T-helper 1 cell (primary cell): ENCODE measurements at regions not wholly inside any gene's neighbourhood (a gene's known extent, or its start where the extent isn't known, plus 50 kb on each side); places are given as distances from the start of the nearest gene placed in this dataset.

Experiments used
- DNase-seq, 5 donors: peaks; one replicate each; pipeline ENCODE4 v3.0.0-alpha.2; 2012 to 2020

DNA sequence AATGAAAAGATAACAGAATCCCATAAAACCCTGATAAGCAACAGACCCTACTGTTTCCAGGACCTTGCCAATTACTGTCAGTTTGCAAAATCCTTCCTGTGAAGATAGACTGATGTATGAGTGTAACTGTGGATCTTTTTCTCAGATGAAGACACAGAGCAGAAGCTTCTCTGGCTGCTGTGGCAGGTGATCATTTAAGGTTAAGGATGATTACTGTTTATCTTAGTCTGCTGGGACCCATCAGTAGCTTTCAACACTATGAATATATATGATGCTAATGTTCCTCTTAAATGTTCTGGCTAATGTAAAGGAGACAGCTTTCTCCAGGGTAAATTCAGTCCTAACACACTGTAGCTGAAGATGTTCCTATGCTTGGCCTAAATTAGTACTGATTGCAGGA is 56.0 kb upstream of the CTTNBP2 start:
- DNase-seq = no peak

DNA sequence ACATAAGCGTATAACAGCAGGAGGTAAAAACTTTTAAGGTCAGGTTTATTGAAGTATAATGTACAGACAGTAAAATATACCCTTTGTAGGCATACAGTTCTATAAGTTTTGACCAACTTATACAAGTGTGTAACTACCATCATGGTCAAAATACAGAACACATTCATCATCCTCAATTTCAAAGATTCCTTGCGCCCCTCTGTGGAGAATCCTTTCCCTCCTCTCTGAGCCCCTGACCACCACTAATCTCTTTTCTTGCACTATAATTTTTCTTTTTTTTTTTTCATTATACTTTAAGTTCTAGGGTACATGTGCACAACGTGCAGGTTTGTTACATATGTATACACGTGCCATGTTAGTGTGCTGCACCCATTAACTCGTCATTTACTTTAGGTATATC is 58.1 kb upstream of the CTTNBP2 start:
- DNase-seq = no peak

DNA sequence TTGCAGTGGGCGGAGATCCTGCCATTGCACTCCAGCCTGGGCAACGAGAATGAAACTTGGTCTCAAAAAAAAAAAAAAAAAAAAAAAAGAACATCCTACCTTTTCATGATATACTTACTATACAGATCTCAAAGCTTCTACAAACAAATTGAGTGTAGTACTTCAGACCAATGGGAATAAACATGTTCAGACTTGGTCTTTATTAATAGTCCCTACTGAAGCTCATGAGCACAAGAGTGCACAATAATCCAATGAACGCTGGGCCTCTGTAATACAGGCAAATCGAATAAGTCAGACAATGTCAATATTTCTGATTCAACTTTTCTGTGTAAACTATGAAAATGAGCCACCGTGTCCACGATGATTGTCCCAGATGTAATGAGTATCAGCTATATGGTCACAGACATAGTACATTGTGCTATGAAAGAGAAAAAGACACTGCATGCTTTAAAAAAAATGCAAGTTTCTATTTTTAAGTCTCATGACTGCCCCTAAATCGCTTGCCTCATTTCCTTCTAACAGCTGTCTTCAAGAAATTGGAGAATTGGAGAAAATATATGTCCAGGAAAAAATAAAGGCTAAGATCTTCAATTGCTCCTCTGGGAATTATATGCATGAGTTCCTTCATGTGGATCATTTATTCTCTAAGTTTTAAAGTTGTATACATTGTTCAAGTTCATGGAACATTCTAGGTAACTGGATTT is 64.0 kb upstream of the CTTNBP2 start:
- no peak for DNase-seq

DNA sequence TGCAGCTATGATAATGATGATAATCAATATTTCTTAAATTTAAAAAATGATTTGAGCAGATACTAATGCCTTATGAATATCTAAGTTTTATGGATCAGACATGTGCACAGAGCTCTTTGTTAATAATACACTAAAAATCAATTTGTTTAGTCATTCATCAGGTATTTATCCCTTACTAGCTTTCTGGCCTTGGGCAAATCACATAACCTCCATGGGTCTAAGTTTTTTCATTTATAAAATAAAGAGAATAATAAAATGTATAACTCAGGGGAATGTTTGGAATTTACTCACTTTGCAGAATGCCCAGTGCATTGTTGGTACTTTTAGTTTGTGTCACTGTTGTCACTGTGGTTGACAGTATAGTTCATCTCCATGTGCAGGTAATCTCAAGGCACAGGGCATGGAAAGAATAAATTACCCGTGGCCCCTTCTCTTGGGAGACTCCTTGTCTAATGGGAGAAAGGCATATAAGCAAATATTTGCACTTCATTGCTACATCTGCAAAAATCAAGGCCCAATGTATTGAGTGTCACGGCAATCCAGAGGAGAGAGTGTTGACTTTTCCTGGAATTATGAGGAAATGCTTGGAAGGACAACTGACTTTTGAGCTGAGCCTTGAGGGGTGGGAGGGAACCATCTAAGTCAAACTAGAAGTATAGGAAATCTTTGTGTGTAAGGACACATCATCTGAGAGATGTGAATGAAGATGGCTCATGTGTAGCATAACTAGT is 64.7 kb upstream of the CTTNBP2 start:
- DNase-seq = no peak

DNA sequence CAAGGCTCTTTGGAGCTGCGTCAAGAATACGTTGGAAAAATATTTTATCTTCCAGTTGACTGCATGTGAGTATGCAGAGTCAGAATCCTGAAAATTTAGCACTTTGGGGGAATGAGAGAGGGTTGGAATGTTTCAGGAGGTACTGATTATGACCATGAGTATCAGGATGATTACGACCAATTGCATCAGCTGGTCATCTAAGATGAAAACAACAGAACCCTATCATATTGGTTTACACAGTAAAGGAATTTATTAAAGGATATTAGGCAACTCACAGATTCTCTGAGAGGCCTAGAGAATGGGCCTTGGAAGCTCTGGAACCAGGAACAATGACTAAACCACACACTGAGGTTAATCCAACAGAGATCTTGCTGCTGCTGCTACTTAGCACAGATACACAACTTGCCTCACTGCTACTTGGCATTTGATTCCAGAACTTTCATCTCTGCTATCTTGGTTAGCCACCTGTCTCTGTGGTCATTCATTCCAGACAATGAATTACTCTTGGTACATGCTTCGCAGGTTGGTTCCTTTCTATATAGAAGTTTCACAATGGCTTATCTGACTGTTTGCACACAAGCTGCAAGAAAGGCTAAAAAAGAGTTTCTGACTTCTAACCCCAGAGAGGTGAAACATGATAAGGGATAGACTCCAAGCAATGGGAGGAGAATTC is 68.0 kb upstream of the CTTNBP2 start:
- no peak for DNase-seq

DNA sequence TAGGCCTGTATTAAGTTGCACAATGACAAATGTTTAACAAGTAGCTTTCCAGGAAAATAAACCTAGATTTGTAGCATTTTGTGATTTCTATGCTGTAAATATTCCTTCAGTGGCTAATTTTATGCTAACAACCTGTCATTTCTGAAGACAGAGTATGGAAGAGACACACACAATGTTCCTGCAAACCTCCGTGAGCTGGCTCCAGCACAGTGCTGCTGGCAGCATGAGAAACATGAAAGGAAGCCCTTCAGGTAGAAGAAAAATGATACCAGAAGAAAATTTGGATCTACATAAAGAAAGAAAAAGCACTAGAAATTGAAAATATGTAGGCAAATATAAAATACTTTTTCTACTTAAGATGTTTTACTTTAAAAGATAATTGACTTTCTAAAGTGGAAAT is 69.5 kb upstream of the CTTNBP2 start:
- DNase-seq = no peak

DNA sequence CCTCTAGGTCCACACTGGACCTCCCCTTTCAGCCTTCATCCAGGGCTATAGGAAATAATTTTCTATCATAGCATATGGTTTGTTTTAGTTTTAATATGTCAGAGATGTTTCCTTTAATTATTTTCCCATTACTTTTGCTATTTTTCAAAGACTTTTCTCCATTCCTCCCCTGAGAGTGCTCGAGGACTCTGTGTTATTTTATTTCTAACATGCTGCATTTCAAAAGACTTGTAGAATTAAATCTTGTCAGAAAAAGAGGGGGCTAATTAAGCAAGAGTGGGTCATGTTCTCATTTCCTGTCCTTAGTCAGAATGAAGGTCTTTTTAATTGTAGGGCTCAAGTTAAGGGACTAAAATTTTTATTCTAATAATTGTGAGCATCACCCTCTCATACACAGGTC is 71.6 kb upstream of the CTTNBP2 start:
- no peak for DNase-seq

DNA sequence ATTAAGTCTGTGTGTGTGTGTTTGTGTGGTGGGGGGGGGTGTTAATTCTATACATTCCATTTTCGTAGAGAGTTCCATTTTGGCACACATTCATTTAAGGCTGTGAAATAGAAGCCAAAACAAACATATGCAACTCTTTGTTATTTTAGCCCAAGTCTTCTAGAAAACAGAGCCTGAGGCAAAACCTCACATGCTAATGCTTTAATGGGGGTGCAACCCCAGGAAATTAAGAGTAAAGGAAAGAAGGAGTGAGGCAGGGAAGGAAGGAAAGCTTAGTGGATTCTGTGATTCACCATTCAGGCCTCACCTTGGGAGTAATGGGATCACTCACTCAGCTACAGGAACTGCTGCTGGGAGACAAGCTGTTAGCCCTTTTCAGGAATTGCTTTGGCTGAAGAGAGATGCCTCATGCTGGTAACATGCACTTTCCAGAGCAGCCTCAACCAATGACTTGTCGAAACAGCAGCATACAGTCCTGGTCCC is 73.0 kb upstream of the CTTNBP2 start:
- DNase-seq = no peak

DNA sequence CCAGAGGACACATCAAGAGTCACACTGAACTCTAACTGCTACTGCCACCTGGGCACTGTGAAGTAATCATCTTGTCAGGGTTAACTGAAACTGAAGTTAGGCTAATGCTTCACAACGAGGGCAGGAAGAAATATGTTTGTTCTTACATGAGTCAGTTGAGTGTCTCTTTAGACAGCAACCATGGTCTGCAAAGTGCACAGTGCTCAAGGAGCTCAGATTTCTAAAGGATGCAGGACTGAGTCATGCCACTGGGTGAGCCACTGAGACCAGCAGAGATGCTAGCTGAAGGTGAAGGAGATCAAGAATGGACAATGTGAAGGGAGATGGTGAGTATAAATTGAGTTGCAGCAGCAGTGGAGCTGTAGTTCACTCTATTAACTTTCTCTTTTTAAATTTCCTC is 76.0 kb upstream of the CTTNBP2 start:
- no peak for DNase-seq

DNA sequence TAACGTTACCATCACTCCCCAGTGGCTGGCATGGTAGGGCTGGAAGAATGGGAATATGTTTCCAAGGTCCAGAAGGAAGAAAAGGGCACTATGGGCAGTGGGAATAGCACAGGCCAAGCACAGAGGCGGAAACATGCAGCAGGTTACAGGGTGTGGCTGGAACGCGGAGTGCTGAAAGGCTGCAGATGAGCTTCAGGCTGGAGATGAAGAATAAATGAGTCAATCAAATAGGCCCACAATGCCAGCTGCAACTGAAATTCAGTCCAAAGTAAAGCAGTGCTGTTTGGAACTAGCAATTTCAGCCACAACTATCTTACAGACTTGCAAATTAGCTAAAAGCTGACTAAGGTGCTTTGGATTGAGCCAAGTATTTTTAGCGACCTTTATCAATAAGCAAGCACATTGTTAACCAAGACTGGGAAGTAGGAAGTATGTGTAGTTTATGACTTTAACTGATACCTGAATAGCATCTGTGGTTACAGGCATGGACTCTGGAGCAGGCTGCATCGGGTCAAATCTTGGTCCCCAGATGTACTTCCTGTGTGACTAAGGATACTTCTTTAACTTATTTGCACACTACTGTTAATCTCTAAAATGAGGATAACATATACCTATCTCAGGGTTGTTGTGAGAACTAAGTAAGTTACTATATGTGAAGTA is 77.5 kb upstream of the CTTNBP2 start:
- no peak for DNase-seq

DNA sequence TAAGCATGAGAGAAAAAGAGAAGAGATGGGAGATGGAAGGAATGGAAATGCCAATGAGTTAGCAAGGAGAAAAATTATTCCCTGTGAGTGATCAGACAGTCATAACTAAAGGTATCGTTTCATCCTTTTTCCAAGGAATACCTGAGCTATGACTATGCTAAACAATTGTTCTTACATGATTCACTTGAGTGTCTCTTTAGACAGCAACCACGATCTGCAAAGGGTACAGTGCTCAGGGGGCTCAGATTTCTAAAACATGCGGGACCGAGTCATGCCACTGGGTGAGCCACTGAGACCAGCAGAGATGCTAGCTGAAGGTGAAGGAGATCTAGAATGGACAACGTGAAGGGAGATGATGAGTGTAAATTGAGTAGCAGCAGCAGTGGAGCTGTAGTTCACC is 78.0 kb upstream of the CTTNBP2 start:
- DNase-seq = no peak

DNA sequence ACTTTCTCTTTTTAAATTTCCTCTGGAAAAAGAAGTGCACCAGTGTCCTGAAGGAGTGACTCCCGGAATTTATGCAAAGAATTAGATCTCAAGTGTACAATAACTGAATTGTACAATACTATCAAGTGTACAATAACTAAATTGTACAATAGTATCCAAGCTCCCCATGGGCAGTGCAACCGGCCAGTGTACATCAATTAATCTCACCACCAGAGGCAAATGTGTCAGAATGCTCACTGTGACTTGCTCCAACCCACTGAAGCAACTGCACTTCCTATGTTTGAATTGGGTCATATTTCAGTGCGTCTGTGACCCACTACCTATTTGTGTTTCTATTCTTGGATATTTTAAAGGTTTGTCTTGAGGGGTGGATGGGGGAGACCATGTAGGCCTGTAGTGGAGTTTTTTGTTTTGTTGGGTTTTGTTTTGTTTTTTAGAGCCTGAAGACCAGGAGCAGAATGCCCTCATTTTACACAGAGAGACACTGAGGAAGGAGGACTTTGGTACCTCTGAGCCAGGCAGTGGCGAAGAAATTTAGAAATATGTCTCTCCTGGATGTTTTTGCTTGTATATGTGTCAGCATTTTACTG is 78.5 kb upstream of the CTTNBP2 start:
- no peak for DNase-seq

DNA sequence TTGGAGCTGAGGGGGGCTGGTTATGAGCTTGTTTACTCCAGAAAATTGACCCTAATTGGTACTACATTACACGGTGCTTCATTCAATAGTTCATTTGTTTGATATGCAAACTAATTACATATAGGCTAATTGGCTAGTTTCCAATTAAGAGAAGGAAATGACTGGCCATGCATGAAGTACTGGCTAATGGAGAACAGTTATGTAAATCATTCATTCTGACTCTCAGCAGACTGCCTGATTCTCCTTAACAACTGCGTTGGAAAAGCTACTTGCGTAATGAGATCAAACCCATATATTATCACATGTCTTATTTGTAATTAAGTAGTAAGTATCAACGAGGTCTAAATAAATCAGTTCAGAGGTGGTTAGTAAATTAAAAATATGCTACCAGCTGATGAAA is 81.8 kb upstream of the CTTNBP2 start:
- no peak for DNase-seq

DNA sequence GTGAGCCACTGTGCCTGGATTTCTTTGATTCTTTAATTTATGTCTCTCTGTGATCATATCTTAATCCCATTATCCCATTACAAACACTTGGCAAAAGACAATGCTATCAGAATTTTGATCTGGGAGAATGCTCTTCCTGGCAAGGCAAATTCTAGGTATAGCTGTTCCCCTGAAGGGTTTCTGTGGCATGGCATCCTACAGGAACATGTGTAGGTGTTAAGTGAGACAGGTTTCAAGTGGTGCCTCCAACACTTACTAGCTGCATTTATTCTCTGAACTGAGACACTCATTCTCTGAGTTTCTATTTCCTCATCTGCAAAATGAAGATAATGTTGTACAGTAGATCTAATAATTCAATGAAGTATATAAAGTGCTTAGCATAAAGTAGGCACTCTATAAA is 87.1 kb upstream of the CTTNBP2 start:
- no peak for DNase-seq

DNA sequence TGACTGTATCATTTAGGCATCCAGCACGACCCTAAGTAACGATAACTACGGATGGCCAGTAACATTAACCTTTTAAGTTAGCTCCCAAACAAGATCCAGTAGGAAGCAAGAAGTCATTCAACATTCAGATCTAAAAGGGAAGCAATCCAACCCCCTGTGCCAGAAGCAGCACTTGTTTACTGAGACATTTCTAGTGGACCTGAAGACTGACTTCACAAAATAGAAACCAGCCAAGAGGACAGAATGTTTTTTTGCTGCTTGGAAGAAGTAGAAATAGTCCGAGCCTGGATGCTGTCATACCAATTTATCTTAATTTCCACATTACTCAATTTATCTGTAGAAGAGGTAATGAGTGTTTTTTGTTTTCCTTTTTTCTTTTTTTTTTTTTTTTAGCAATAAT is 88.0 kb upstream of the CTTNBP2 start:
- no peak for DNase-seq

DNA sequence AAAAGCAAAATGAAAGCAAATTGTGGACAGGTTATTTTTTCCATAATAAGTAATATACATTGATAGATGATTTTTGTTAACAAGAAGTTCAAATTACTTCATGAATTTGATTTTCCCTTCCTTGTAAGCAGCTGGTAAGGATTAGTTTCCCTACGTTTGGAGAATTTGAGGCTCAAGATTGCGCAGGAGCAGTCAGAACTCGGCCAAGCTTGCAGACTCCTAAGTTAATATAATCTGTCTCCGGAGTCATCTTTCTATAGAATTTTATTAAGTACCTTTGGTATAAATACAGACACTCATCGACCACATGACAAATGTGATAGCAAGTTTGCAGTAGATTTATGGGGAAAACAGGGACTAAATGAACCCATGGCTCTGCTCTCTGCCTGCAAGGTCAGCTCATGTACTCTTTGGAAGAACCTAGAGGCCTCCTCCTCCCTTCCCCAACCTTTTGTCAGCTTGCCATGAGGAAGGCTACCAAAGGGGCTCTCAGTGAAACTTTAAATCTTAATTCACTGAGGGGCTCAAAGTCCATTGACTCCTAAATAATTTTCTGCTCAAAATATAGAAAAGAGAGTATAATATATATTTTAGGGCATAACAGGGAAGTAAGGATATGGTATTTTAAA is 89.2 kb upstream of the CTTNBP2 start:
- no peak for DNase-seq

DNA sequence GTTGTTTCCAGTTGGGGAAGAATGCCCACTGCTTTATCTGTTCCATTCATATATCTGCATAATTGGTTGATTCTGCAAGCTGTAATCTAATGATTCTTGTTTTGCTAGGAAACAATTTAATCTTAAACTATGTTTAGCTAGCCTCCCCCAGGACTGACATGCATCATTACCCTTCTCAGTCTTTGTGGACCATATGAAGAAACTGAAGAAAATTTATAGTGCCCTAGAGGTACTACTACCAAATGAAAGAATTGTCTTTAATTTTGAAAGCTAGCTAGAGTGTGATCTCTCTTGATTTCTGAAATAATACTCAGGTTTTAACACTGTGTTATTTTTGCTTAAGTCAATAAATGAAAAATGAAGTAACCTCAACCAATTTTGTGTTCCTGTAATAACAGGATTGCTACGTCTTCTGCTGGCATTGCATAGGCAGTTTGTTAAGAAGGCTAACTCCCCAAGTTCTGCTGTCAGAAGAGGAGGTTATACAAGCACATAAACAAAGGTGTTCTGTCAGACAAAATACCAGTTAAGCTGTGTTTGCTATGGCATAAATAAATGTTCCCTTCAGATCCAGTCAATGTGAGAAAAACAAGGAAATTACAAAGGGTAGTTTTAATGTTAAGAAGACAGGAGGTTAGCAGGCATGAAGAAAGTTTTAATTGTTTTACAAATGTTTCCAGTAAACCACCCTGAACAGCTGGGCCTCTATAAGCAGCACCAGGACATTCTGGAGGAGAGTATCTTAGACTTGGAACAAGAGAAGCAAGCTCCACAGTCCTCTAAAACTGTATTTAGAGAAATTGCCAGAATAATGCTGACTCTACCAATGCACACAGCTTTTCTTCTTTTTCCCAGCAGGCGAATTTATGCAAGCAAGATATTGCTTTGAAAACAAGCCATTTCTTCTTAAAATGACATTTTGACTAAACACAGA is 90.3 kb upstream of the CTTNBP2 start:
- DNase-seq = no peak

DNA sequence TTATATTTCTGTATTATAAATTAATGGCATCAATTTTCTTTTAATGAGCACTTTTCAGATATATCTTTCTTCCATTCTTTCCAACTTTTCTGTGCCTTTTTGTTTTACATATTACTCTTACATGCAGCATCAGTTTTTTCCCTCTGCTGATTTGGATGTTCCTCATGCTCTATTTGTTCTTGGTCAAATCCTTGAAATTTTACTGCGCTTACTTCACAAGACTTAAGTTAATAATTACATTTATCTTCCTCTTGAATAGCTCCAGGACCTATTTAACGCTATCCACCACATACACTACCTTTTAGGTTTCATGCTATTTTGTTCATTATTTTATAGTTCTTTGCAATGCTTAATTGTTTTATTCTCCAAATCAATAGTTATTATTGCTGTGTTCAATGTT is 97.6 kb upstream of the CTTNBP2 start:
- no peak for DNase-seq

DNA sequence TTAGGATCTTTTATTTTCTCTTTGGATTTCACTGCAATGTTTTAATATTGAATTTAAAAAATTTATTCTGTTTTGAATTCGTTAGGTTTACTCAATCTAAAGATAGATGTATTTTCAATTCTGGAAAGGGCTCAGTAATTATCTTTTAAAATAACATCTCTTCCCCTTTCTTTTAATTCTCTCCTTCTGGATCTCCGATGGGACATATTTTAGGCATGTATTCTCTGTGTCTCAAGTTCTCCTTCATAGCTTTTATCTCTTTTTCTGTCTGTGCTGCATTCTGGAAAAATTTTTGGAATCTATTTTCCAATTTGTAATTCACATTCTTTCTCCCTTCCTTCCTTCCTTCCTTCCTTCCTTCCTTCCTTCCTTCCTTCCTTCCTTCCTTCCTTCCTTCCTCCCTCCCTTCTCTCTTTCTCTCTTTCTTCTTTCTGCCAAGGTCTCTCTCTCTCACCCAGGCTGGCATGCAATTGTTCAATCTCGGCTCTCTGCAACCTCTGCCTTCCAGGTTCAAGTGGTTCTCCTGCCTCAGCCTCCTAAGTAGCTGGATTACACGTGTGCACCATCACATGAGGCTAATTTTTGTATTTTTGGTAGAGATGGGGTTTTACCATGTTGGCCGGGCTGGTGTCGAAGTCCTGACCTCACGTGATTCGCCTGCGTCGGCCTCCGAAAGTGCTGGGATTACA is 98.5 kb upstream of the CTTNBP2 start:
- DNase-seq = no peak

DNA sequence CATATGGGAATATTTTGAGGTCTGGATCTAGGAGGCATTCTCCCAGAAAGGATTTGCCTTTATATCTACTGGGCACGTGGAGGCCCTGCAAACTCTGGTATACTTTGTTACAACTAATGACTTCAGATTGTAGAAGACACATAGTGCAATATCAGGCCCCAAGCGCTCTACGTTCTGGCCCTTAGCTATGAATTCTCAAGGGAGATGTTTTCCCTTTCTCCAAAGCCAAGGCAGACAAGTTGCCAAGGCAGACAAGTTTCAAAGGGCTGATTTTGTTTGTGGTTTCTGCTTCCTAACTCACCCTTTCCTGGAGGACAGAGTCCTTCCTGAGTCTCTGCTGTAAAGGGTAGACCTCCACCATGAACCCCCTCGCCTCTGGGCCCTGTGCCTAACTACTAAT is 99.4 kb upstream of the CTTNBP2 start:
- DNase-seq = no peak

DNA sequence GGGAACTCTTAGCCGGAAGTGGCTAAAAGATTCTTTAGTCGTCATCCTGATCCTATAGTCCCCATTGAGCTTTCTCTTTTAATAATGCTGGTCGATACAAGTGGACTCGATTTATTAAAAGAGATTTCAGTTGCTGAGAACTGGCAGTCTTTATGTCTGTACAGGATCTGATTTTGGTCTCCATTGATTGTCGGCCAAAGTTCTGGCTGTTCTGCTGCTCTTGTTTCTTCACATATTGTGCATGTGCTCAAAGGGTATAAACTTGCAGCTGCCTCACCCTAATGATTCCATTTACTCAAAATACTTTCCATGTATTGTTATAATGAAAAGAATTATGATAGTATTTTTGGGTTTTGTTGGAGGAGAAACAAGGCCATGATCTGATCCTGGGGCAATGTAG is 100.7 kb upstream of the CTTNBP2 start:
- DNase-seq = no peak
